Erythroblast (primary cell): ENCODE measurements at regions not wholly inside any gene's neighbourhood (a gene's known extent, or its start where the extent isn't known, plus 50 kb on each side); places are given as distances from the start of the nearest gene placed in this dataset.

Source experiments
- GATA1 ChIP-seq: IDR thresholded peaks from 2 replicates; pipeline ENCODE4 v1.6.1; 2011; ENCODE audit warnings: low read depth, mild to moderate bottlenecking, control low read depth, low read length, moderate library complexity
- POLR2A ChIP-seq: IDR thresholded peaks from 2 replicates; pipeline ENCODE4 v1.6.1; 2011; ENCODE audit warnings: mild to moderate bottlenecking, low read length

DNA sequence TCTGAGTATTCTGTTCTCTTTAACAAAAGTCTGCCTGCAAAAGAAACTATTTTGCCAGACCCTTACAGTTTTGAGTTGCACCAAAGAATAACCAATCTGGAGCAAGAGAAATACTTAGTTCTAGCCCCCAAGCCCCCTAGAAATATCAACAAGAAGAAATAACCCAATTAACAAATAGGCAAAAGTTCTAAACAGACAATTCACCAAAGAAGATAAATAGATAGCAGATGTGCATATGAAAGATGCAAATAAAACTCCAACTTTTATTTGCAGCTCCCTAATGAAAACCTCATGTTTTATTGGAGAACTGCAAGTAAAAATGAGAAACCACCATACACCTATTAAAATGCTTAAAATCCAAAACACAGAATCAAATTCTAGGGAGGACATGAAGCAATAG is 1308.0 kb downstream of the CDH11 start:
- no peak for TF ChIP-seq POLR2A
- TF ChIP-seq GATA1: no peak
